Cardiac fibroblast (primary cell): ENCODE measurements at regions not wholly inside any gene's neighbourhood (a gene's known extent, or its start where the extent isn't known, plus 50 kb on each side); places are given as distances from the start of the nearest gene placed in this dataset.
"Not testable (repeated sequence)": the region's sequence is repeated elsewhere in the genome, so short reads cannot be mapped to it uniquely, and the experiment has no call there.

Experiments used
- DNase-seq, 2 donors: peaks; one replicate each; pipeline versions ENCODE4 v3.0.0 to v3.0.0-alpha.2; 2010; ENCODE audit warnings: low read depth in 2 of 2
- H3K4me3 ChIP-seq, 2 donors: replicated peaks in 1 of 2; 1 replicate in 1 of 2; 2 replicates in 1 of 2; pipeline ENCODE4 v1.5.1; 2011; ENCODE audit warnings: low read depth in 2 of 2, low read length in 2 of 2, mild to moderate bottlenecking in 2 of 2, moderate library complexity in 1 of 2
- TF ChIP-seq, protein P1 (sequence below): IDR thresholded peaks from one replicate; pipeline ENCODE4 v1.5.1; 2011; ENCODE audit warnings: low read depth, mild to moderate bottlenecking, low read length, inconsistent platforms

DNA sequence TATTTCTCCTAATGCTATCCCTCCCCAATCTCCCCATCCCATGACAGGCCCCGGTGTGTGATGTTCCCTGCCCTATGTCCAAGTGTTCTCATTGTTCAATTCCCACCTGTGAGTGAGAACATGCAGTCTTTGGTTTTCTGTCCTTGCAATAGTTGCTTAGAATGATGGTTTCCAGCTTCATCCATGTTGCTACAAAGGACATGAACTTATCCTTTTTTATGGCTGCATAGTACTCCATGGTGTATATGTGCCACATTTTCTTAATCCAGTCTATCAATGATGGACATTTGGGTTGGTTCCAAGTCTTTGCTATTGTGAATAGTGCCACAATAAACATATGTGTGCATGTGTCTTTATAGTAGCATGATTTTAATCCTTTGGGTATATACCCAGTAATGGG lies 51.3 kb upstream of the RIOK2 start:
- DNase-seq, H3K4me3 ChIP-seq: not testable (repeated sequence)

DNA sequence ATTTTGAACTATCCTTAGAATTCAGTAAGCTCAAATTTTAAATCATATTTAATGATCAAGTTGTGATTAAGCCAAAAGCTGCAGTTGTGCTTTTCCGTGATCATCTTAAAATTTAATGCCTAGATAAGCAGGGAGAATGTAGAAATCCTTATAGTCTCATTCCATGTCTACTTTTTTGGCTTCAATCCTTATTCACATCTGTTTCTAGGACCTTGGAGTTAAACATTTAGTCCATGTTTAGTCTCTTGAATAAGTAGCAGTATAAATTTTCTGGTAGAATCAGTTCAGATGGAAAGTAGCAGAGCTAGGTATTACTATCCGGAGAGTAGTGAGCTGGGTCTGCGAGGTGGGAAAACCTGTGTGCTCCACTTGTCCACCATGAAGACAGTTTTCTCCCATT lies 59.3 kb upstream of the RIOK2 start:
- no peak for DNase-seq
- H3K4me3 ChIP-seq = no peak overlapping the region
- TF ChIP-seq, protein P1, sequence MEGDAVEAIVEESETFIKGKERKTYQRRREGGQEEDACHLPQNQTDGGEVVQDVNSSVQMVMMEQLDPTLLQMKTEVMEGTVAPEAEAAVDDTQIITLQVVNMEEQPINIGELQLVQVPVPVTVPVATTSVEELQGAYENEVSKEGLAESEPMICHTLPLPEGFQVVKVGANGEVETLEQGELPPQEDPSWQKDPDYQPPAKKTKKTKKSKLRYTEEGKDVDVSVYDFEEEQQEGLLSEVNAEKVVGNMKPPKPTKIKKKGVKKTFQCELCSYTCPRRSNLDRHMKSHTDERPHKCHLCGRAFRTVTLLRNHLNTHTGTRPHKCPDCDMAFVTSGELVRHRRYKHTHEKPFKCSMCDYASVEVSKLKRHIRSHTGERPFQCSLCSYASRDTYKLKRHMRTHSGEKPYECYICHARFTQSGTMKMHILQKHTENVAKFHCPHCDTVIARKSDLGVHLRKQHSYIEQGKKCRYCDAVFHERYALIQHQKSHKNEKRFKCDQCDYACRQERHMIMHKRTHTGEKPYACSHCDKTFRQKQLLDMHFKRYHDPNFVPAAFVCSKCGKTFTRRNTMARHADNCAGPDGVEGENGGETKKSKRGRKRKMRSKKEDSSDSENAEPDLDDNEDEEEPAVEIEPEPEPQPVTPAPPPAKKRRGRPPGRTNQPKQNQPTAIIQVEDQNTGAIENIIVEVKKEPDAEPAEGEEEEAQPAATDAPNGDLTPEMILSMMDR = no peak

DNA sequence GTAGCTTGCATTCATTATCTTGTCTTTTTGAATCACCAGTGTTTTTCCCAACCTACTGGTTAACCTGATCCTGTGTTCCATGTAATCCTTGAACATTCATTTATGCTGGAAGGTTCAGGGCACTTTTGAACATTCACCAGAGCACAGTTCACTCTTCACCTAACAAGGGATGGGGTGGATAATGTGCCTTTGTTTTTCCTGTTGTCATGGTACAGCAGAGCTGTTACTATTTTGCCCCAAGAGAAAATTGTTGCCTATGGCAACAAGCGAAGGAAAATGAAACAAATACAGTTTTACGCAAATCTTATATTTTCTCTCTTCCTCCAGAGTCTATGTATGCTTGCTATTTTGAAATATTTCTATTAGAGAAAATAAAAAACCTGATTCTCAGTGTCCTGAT lies 60.3 kb upstream of the RIOK2 start:
- H3K4me3 ChIP-seq = no peak overlapping the region
- peak; percentile 38 to 52 for DNase-seq
- TF ChIP-seq, protein P1 = no peak

DNA sequence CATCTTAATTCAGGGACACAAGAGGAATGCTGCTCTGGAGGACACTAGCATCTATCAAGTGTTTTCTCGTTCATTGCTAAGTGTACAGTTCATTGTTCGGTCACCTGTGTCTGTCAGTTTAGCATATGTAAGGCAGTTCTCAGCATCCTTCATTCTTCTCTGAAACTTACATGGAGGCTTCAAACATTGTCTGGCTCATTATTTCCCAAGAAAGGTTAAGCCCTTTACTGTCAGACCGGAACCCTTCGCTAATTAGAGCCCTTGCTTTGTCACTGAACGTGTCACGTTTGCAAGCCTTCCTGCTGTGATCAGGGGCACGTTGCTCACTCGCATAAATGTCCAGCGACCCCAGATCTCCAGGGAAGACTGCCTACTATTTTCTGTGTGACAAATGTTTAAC lies 62.3 kb upstream of the RIOK2 start:
- TF ChIP-seq, protein P1 = no peak
- no peak overlapping the region for H3K4me3 ChIP-seq
- no peak for DNase-seq

DNA sequence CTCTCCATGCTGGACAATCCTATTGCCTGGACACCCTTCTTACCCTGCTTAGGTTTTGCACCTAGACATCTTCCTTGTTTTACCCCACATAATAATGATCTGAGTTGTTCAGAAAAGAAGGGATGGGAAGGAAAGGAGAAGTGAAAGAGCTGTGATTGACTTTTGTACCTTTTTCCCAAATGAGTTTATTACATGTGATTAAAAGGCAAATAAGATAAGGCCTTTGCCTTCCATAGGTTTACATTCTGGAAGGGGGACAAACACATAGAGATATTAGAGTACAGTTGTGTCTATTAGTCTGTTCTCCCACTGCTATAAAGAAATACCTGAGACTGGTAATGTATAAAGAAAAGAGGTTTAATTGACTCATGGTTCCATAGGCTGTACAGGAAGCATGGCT lies 67.1 kb upstream of the RIOK2 start:
- TF ChIP-seq, protein P1 = no peak
- DNase-seq = no peak
- no peak overlapping the region for H3K4me3 ChIP-seq

DNA sequence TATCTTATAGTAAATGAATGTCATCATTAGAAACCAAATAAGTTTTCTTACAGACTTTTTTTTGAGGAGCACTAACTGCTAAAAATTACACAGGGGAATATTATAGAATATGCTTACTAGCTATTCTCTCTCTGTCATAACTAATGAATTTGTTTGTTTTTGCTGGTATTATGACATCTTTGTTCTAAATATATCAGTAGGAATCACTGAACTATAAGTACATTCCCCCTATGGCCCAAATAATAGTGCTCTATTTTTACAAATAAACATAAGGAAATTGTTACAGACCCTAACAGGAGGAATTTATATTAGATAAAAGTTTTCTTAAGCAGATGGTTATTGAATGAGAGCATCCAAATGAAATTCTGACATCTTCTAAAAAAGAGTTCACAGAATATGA lies 83.0 kb upstream of the RIOK2 start:
- DNase-seq = no peak

DNA sequence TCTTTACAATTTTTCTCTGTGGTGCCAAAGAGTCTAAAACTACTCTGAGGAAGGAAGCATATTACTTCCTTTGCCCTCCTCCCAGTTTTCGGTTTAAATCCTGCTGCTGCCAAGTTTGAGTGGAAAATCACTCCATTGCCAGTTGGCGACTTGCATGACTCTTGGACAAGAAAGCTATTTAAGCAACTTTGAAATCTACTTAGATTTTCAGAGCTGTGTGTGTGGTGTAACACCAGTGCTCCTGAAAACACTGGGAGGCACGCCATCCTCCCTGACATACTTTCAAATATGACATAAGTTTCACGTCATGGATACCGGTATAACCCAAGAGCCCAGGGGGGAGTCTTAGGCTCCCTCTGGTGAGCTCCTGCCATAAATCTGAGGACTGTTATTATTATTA lies 83.5 kb upstream of the RIOK2 start:
- no peak overlapping the region for H3K4me3 ChIP-seq
- TF ChIP-seq, protein P1 = no peak
- DNase-seq = peak; percentile 32 to 84

More for the DNA sequence above, 83.0 kb upstream of the RIOK2 start:
- TF ChIP-seq, protein P1 = no peak
- H3K4me3 ChIP-seq = no peak overlapping the region

DNA sequence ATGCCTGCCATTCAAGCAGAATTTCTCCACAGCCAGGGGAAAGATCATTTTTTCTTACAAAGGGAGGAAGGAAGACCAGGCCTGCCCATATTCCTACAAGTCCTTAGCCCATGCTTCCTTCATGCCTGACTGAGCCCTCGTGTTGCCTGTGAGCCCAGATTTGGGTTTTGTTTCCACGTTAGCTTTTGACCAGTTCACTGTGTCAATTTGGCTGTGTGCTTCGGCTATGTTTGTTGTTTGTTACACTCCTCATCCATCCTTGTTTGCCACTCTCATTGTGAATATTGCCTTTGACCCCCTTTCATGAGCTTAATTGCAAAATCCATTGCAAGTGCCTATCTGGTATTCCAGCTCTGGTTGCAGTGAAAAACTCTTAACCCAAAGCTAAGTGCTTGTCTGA lies 84.7 kb upstream of the RIOK2 start:
- no peak for DNase-seq
- no peak overlapping the region for H3K4me3 ChIP-seq
- TF ChIP-seq, protein P1 = no peak
